Gastroesophageal sphincter (tissue), 4 donors: ENCODE measurements at regions not wholly inside any gene's neighbourhood (a gene's known extent, or its start where the extent isn't known, plus 50 kb on each side); places are given as distances from the start of the nearest gene placed in this dataset.

Experiments used
- ATAC-seq: fragments of 150-250 bp; one replicate; pipeline ENCODE4 v1.9.1; 2016; ENCODE audit warnings: mild to moderate bottlenecking, moderate library complexity
- H3K27ac ChIP-seq, 4 donors: fragments of 200-600 bp; sonication (generic) in 3 of 4; 1 replicate in 3 of 4; 2 replicates in 1 of 4; pipeline ENCODE4 v1.5.1; 2016 to 2019
- H3K27me3 ChIP-seq: fragments of 200-600 bp; sonication (generic); one replicate; pipeline ENCODE4 v1.5.1; 2019
- H3K36me3 ChIP-seq, 2 donors: fragments of 200-600 bp; sonication (generic); one replicate each; pipeline ENCODE4 v1.5.1; 2019; ENCODE audit warnings: control low read depth in 1 of 2
- H3K4me1 ChIP-seq, 3 donors: fragments of 200-600 bp; sonication (generic); 1 replicate in 2 of 3; 2 replicates in 1 of 3; pipeline ENCODE4 v1.5.1; 2016 to 2019; ENCODE audit warnings: control low read depth in 2 of 3
- H3K4me3 ChIP-seq, 2 donors: fragments of 200-600 bp; sonication (generic); one replicate each; pipeline ENCODE4 v1.5.1; 2019; ENCODE audit warnings: mild to moderate bottlenecking in 1 of 2, moderate library complexity in 1 of 2
- H3K9me3 ChIP-seq, 3 donors: fragments of 200-600 bp; sonication (generic); one replicate each; pipeline ENCODE4 v1.5.1; 2017 to 2019; ENCODE audit warnings: control low read depth in 2 of 3
- CTCF ChIP-seq, 4 experiments: fragments of 200-600 bp in 2 of 4; fragments of 450-650 bp in 2 of 4; sonication (generic) in 1 of 4; IDR thresholded peaks; one replicate each; pipeline ENCODE4 v1.5.1; 2017 to 2019; ENCODE audit warnings: antibody characterized with exemption in 4 of 4, mild to moderate bottlenecking in 2 of 4, moderate library complexity in 2 of 4
- EP300 ChIP-seq: sonication (generic); formaldehyde crosslinking; IDR thresholded peaks from one replicate; pipeline ENCODE4 v1.6.1; 2017; ENCODE audit warnings: antibody characterized with exemption, mild to moderate bottlenecking
- POLR2A ChIP-seq, 2 donors: fragments of 450-650 bp; IDR thresholded peaks; one replicate each; pipeline ENCODE4 v1.6.1; 2017; ENCODE audit warnings: antibody characterized with exemption in 2 of 2, mild to moderate bottlenecking in 2 of 2, moderate library complexity in 1 of 2
- POLR2AphosphoS5 ChIP-seq: sonication (generic); formaldehyde crosslinking; IDR thresholded peaks from one replicate; pipeline ENCODE4 v1.6.1; 2017; ENCODE audit warnings: antibody characterized with exemption
- WGBS, 2 donors: methylation state at CpG; one replicate each; pipeline ENCODE4 v1.1.5; 2018; ENCODE audit warnings: low coverage in 1 of 2; 5-methylcytosine and 5-hydroxymethylcytosine counted together

DNA sequence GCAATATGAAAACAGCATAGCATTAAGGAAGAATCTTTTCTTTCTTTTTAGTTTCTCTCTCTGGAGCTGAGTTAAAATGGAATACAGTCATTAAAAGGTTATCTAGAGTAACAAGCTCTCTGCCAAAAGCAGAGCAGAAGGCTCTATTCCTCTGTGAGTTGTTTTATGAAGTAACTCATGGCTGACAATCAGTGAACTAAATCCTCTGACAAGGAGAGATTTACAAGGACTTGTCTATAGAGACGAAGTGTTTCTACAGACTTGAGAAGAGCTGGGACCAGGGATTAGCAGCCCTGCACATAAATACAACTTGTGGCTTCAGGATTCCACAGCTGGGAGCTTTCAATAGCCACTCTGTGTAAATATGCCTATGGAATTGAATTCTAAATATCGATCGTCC, 192.5 kb upstream of the RAG2 start:
- no peak for ATAC-seq
- no peak for TF ChIP-seq CTCF (IDR thresholded peaks at IDR 0.05)
- no peak for TF ChIP-seq POLR2AphosphoS5
- no peaks in the 10 kb centered on the region for H3K27me3 ChIP-seq
- H3K4me3 ChIP-seq = no peak overlapping the region
- peaks cover 0 to 26% (median 0%) of the 10 kb centered on the region in 3 donors for H3K4me1 ChIP-seq
- H3K9me3 ChIP-seq = no peaks in the 10 kb centered on the region
- H3K36me3 ChIP-seq = no peaks in the 10 kb centered on the region
- H3K27ac ChIP-seq = no peak overlapping the region
- 8% methylated on average over 3 of the region's 3 CpGs; no CpG with 5 or more reads in 1 of the 2 donors for WGBS, 2 donors

GRCh38 chr11:36783808-36784207, 185.8 kb upstream of the RAG2 start:
- no peak for TF ChIP-seq CTCF (IDR thresholded peaks at IDR 0.05)
- TF ChIP-seq POLR2AphosphoS5 = no peak
- TF ChIP-seq EP300 = no peak
- TF ChIP-seq POLR2A (IDR thresholded peaks at IDR 0.05) = no peak
- Histone ChIP-seq H3K9me3 (no peaks in the 10 kb centered on the region), H3K4me1 (no peaks in the 10 kb centered on the region), H3K36me3 (no peaks in the 10 kb centered on the region), H3K4me3 (no peak overlapping the region), H3K27ac (no peak overlapping the region), H3K27me3 (no peaks in the 10 kb centered on the region)
- no peak for ATAC-seq
- 42 to 70% methylated on average over 1 of the region's 1 CpG for WGBS, 2 donors

DNA sequence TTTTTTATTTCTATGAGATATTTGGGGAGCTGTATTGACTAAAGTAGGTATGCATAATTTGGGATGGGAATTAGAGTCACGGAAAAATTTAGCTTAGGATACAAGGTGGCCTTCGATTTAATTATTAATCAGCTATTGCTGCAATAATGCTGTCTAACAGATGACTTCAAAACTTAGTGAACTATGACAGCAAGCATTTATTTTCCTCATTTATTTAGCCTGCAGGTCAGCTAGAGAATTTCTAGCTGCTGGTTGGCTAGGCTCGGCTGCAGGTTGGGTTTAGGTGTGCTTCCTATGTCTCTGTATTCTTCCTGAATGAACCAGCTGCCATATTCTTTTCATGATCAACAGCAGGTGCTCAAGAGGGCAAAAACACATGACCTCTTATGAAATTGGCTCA, 181.8 kb upstream of the RAG2 start:
- H3K27me3 ChIP-seq = no peaks in the 10 kb centered on the region
- no peaks in the 10 kb centered on the region for H3K4me1 ChIP-seq
- H3K27ac ChIP-seq = no peak overlapping the region
- TF ChIP-seq POLR2A (IDR thresholded peaks at IDR 0.05) (no peak), CTCF (IDR thresholded peaks at IDR 0.05) (no peak)
- no peaks in the 10 kb centered on the region for H3K36me3 ChIP-seq
- no peak overlapping the region for H3K4me3 ChIP-seq
- no peak for ATAC-seq
- 81 to 83% methylated on average over 3 of the region's 3 CpGs for WGBS, 2 donors
- no peaks in the 10 kb centered on the region for H3K9me3 ChIP-seq

DNA sequence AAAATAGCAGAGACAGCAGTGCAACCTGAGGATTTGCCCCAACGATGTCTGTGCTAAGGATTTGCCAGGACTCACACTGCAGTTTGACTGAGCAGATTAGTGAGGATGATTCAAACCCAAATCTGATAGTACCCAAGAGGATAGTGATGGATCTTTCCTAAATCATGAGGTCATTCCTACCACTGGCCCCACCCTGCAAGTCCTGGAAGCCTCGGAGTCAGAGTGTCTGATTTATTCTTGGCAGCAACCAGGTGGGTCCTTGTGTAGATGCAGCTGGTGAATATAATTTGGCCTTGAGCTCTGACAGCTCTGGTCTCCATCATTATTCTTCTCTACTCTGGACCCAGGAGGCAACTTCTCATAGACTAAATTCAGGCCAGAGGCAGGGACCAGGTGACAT, 179.3 kb upstream of the RAG2 start:
- no peak for ATAC-seq
- H3K27me3 ChIP-seq = no peaks in the 10 kb centered on the region
- no peak overlapping the region for H3K27ac ChIP-seq
- H3K4me3 ChIP-seq = no peak overlapping the region
- H3K36me3 ChIP-seq = no peaks in the 10 kb centered on the region
- WGBS, 2 donors = 29% methylated on average over 1 of the region's 2 CpGs; no CpG with 5 or more reads in 1 of the 2 donors
- H3K9me3 ChIP-seq = no peaks in the 10 kb centered on the region
- no peaks in the 10 kb centered on the region for H3K4me1 ChIP-seq
- TF ChIP-seq POLR2AphosphoS5 (no peak), POLR2A (IDR thresholded peaks at IDR 0.05) (no peak), EP300 (no peak), CTCF (IDR thresholded peaks at IDR 0.05) (no peak)

GRCh38 chr11:36775756-36776155, 177.7 kb upstream of the RAG2 start:
- Histone ChIP-seq H3K27me3 (no peaks in the 10 kb centered on the region), H3K4me1 (no peaks in the 10 kb centered on the region), H3K4me3 (no peak overlapping the region), H3K36me3 (no peaks in the 10 kb centered on the region), H3K27ac (no peak overlapping the region), H3K9me3 (no peaks in the 10 kb centered on the region)
- ATAC-seq = no peak
- WGBS, 2 donors = 82 to 92% methylated on average over 2 of the region's 2 CpGs
- TF ChIP-seq CTCF (IDR thresholded peaks at IDR 0.05) (no peak), EP300 (no peak), POLR2AphosphoS5 (no peak), POLR2A (IDR thresholded peaks at IDR 0.05) (no peak)
